GM19467 (cell line): ENCODE measurements at regions not wholly inside any gene's neighbourhood (a gene's known extent, or its start where the extent isn't known, plus 50 kb on each side); places are given as distances from the start of the nearest gene placed in this dataset.

ENCODE experiments used
- ATAC-seq: cut with Tn5 transposase; IDR thresholded peaks from one replicate; pipeline ENCODE4 v1.9.1; 2021; ENCODE audit warnings: mild to moderate bottlenecking, moderate library complexity; ENCODE audit not compliant: unreplicated experiment

DNA sequence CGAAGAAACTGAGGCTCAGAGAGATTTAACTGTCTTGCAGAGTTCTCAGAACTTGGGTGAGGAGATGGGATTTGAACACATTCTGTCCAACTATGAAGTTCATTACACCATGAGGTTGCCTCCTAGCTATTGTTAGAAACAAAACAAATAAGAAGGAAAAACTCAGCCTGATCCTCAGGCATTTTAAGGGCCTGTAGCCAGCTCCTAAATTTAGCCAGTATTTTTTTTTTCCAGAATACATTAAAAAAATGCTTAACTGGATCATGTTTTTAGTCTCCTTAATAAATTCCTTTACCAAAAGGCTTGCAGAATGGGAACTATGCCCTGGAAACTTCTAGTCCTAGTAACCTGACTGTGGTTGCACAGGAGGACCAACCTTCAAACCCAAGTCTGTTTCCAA, 212.0 kb downstream of the CSNK2A3 start:
- no peak for ATAC-seq

DNA sequence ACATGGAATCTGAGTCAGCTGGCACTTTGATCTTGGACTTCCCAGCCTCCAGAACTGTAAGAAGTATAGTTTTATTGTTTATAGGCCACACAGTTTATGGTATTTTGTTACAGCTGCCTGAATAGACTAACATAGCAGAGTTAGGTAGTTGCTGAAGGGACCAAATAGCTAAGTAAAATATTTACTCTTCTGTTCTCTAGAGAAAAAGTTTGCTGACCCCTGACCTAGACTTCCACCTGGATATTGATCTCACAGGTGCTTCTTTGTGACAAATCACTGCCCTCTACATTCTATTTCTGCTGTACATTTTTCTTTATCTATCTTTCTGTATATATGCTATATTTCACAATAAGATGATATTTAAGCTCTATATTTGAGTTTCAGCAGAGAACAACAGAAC, 212.5 kb downstream of the CSNK2A3 start:
- ATAC-seq: no peak

DNA sequence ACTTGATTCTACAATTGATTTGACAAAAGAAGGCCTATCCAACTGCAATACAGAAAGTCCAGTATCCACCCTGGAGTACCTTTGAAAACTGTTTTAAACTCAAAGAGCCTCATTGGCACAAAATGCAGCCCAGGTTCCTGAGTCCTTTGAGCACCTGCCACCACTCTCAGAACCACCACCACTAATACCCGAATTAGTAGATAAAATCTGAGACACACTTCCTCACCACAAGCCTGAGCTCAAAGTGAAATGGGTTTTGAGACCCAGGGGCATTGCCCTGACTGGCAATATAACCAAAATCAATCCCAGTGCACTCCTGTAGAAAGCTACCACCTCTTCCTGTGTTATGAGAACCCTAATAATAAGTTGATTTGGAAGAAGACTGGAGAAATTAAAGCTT, 215.7 kb downstream of the CSNK2A3 start:
- ATAC-seq: no peak

DNA sequence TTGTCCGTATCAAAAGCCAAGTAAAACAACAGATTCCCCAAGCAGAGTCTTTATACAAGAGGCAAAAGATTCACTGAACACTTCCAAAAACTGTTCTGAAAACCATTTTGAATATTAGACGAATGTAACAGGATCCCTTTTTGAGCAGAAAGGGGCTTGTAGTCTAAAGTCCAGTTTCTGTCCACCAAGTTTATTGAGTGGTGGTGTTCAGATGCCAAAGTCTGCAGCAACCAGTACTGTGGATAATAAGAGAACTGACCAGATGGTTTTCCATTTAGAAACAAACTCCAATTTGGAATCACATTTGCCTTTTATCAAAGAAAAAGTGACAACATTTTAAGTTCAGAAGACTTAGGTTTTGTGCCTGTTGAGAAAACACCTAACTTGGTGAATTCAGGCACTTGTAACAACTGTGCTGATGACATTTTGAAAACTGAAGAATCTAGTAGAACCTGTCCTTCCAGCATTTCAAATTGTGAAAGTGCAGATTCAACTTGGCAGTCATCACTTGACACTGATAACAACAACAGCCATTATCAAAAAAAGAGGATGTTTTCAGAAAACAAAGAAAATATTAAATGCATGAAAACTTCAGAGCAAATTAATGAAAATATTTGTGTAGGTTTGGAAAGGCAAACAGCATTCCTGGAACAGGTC, 217.1 kb downstream of the CSNK2A3 start:
- no peak for ATAC-seq

DNA sequence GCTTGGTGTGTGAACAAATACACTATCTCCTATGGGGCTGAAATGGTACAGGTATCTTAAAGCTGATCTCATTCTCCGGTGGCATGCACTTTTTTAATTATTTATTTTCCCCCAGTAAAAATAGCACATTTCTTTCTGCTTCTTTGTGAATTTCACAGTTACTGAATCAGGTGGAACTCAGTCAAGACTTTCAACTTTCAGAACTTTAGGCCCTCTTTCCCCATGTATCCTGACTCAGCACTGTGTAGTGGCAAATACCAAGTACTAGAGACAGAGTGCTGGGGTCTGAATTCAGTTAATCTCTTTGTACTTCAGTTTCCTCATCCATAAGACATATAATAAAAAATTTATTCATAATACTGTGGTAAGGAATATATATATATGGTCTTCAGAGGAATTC, 223.9 kb downstream of the CSNK2A3 start:
- ATAC-seq: no peak

GRCh38 chr11:11125618-11126017, 227.4 kb downstream of the CSNK2A3 start:
- ATAC-seq: no peak

DNA sequence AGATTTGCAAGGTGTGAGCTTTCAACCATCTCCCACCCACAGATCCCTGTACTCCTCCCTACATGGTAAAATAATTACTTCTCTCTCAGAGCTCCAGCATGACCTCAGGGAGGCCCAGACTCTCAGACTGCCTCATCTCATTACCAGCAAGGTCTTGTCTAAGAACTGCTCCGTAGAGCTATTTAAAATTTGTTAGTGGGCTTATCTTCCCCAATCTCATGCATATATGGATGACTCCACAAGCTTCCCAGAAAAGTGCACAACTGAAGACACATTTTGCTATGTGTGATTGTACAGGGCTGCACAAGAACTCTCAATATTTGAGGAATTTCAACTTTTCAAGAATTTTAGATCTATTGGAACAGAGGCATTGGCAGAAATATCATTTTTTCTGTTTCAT, 230.3 kb downstream of the CSNK2A3 start:
- ATAC-seq: no peak

GRCh38 chr11:11119917-11120316, 233.1 kb downstream of the CSNK2A3 start:
- ATAC-seq: no peak

DNA sequence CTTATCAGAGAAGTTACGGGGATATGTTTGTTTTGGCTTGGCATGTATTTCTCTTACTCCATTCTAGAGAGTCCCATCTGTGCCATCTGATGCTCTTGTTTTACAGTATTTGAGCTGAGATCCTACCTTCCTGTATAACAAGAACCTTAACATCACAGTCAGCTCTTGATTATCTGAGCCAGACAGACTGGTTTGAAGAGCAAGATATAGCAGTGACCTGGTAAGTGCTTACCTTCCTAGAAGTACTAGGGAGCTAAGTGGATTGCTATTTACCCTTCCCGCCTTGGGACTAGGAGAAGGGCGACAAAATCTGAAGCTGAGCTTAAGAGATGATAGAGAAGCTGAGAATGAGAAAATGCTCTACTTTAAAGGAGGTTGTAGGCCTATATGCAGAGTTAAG, 235.3 kb downstream of the CSNK2A3 start:
- no peak for ATAC-seq

GRCh38 chr11:11115475-11115874, 237.6 kb downstream of the CSNK2A3 start:
- no peak for ATAC-seq

- ATAC-seq: no peak
Measured at GRCh38 chr11:11113626-11114025, 239.4 kb downstream of the CSNK2A3 start.

GRCh38 chr11:11108026-11108425, 245.0 kb downstream of the CSNK2A3 start:
- no peak for ATAC-seq

- ATAC-seq: no peak
Measured at GRCh38 chr11:11107076-11107723, 245.8 kb downstream of the CSNK2A3 start.

DNA sequence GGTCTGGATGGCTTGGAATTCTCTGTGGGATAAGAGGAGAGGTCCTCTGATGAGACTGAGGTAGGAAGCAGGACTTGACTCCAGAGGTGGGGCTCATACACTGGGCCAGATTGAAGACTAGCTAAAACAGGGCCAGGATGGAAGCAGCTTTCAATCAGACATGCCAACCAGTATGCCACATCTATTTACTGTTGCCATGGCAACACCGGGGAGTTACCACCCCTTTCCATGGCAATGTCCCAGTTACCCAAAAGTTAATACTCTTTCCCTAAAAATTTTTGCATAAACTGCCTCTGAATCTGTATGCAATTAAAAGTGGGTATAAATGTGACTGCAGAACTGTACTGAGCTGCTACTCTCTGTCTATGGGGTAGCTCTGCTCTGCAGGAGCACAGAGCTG, 247.5 kb upstream of the ZBED5 start:
- ATAC-seq: no peak

DNA sequence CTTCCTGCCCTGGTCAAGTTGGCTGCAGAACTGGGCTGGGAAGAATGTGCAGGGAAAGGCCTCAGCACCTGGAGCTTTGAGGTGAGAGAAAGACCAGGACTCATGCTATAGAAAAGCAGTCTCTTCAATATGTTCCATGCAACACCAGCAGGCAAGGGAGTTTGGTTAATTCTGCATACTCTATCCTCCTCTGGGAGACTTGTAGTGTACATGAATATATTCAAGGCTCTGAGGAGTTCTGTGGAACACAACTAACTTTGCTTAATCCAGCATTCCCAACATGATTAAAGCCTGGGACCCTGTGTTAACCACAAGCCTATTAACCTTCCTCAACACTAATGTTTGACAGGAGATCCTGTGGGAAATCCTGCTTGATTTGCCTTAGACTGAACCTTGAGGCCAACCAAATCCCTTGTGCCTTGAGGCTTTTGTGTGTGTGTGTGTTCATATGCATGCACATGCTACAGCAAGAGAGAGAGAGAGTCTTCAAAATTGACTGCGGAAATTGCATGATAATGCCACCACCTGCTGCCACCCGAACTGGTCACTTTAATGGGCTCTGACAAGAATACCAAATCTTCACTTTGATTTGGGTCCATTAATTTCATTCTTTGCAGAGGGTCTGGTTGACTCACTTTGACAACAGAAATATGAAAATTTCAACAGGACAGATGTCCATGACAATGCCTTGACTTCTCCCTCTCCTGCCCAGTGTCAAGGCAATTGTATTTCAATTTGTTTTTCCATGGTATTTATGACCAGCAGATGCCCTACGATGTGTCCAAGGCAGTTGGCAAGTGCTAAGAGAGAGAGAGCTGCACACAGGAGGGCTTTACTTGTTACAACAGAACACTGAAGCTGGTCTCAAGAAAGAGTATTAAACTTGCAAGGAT, 238.2 kb upstream of the ZBED5 start:
- no peak for ATAC-seq

DNA sequence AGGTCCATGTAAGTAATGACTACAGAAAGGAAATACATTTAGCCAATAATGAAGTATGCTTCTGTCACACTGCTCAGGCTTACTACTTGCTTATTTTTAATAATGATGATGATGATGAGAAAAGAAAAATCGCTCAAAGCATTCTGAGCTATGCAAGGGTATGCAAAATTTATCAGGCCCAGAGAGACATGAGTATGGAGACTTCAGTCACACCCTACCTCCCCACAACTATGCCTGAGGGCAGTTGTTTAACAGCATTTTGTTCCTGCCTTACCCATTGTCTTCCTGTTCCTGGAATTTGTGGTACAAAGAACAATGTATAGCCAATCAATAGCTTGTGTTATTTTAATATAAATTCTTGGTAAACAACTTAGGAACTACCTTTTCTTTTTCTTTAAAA, 232.6 kb upstream of the ZBED5 start:
- ATAC-seq: no peak

DNA sequence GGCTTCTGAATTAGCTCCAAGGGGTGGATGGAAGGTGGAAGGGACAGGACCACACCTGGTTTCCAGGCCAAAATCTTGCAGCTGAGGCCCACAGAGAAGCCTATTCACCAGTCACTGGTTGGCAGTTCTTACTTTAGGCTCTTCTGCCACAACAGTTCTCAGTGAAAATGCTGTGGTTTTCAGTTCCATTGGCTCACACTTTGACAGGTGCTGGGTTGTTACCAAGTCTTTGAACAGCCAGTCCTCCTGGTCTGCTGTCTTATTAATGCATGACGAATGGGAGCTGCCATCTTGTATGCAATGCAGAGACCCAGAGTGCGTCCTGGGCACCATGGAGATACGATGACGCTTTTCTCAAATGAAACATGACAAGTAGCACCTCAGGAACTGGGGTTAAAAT, 232.0 kb upstream of the ZBED5 start:
- no peak for ATAC-seq

DNA sequence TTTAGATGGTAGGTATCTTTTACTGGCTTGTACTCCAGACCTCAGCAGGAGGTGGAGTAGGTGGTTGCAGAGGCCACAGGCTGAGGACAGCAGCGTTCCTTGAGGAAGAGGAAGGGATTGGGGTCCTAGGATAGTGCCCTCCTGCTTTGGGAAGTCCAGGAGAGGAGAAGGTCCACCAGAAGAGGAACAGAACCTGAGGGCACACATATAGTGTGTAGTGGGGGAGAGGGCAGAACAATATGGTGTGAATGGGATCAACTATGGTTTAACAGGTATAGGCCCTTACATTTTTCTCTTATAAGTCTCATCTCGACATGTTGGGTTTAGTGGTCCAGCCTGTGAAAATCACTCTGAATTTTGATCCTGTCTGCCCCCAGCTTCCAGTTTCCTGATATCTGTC, 229.1 kb upstream of the ZBED5 start:
- ATAC-seq: no peak

GRCh38 chr11:11085580-11085979, 227.7 kb upstream of the ZBED5 start:
- ATAC-seq: no peak

- ATAC-seq: no peak
Measured at GRCh38 chr11:11084337-11084736, 226.5 kb upstream of the ZBED5 start.

GRCh38 chr11:11083441-11083840, 225.6 kb upstream of the ZBED5 start:
- no peak for ATAC-seq

GRCh38 chr11:11082646-11083045, 224.8 kb upstream of the ZBED5 start:
- no peak for ATAC-seq
